ENCODE measurements at regions not wholly inside any gene's neighbourhood (a gene's known extent, or its start where the extent isn't known, plus 50 kb on each side); places are given as distances from the start of the nearest gene placed in this dataset.
A peak's percentile ranks its signal among the peaks of the same experiment; 100 is the strongest.
"Not testable (repeated sequence)": the region's sequence is repeated elsewhere in the genome, so short reads cannot be mapped to it uniquely, and the experiment has no call there.

GRCh38 chr18:54433368-54433767, 75.7 kb downstream of the C18orf54 start:
- no peak for DNase-seq (ENCODE audit: extremely low read depth in 1 of 2, low read depth in 1 of 2)

GRCh38 chr18:54433857-54434256, 76.2 kb downstream of the C18orf54 start:
- DNase-seq (ENCODE audit: extremely low read depth in 1 of 2, low read depth in 1 of 2), result no peak

- no peak for DNase-seq (ENCODE audit: extremely low read depth in 1 of 2, low read depth in 1 of 2)
Measured at GRCh38 chr18:54434453-54434852, 76.7 kb downstream of the C18orf54 start.

GRCh38 chr18:54436501-54436900, 78.8 kb downstream of the C18orf54 start:
- DNase-seq (ENCODE audit: extremely low read depth in 1 of 2, low read depth in 1 of 2), result no peak

- DNase-seq (ENCODE audit: extremely low read depth in 1 of 2, low read depth in 1 of 2), result no peak
Measured at GRCh38 chr18:54440292-54440691, 82.6 kb downstream of the C18orf54 start.

- peak in 1 of 2 donors; percentile 2 for DNase-seq (ENCODE audit: extremely low read depth in 1 of 2, low read depth in 1 of 2)
Measured at GRCh38 chr18:54444319-54444914, 86.7 kb downstream of the C18orf54 start.

GRCh38 chr18:54453996-54454395, 96.3 kb downstream of the C18orf54 start:
- no peak for DNase-seq (ENCODE audit: extremely low read depth in 1 of 2, low read depth in 1 of 2)

GRCh38 chr18:54465502-54465901, 107.8 kb downstream of the C18orf54 start:
- no peak for DNase-seq (ENCODE audit: extremely low read depth in 1 of 2, low read depth in 1 of 2)

- no peak for DNase-seq (ENCODE audit: extremely low read depth in 1 of 2, low read depth in 1 of 2)
Measured at GRCh38 chr18:54466248-54467005, 108.7 kb downstream of the C18orf54 start.

- no peak for DNase-seq (ENCODE audit: extremely low read depth in 1 of 2, low read depth in 1 of 2)
Measured at GRCh38 chr18:54479365-54479764, 111.7 kb upstream of the DYNAP start.

GRCh38 chr18:54480616-54481015, 110.4 kb upstream of the DYNAP start:
- no peak for DNase-seq (ENCODE audit: extremely low read depth in 1 of 2, low read depth in 1 of 2)

- DNase-seq (ENCODE audit: extremely low read depth in 1 of 2, low read depth in 1 of 2), result not testable (repeated sequence)
Measured at GRCh38 chr18:54502451-54502850, 88.6 kb upstream of the DYNAP start.

GRCh38 chr18:54503131-54503894, 87.7 kb upstream of the DYNAP start:
- DNase-seq (ENCODE audit: extremely low read depth in 1 of 2, low read depth in 1 of 2), result no peak

GRCh38 chr18:54506516-54507261, 84.4 kb upstream of the DYNAP start:
- no peak for DNase-seq (ENCODE audit: extremely low read depth in 1 of 2, low read depth in 1 of 2)

GRCh38 chr18:54509793-54510192, 81.3 kb upstream of the DYNAP start:
- no peak for DNase-seq (ENCODE audit: extremely low read depth in 1 of 2, low read depth in 1 of 2)

- no peak for DNase-seq (ENCODE audit: extremely low read depth in 1 of 2, low read depth in 1 of 2)
Measured at GRCh38 chr18:54515149-54515548, 75.9 kb upstream of the DYNAP start.

GRCh38 chr18:54517521-54517920, 73.5 kb upstream of the DYNAP start:
- no peak for DNase-seq (ENCODE audit: extremely low read depth in 1 of 2, low read depth in 1 of 2)

- DNase-seq (ENCODE audit: extremely low read depth in 1 of 2, low read depth in 1 of 2), result no peak
Measured at GRCh38 chr18:54521846-54522245, 69.2 kb upstream of the DYNAP start.

GRCh38 chr18:54528942-54529376, 62.1 kb upstream of the DYNAP start:
- no peak for DNase-seq (ENCODE audit: extremely low read depth in 1 of 2, low read depth in 1 of 2)

GRCh38 chr18:54529444-54529843, 61.6 kb upstream of the DYNAP start:
- DNase-seq (ENCODE audit: extremely low read depth in 1 of 2, low read depth in 1 of 2), result no peak

GRCh38 chr18:54530285-54530684, 60.8 kb upstream of the DYNAP start:
- no peak for DNase-seq (ENCODE audit: extremely low read depth in 1 of 2, low read depth in 1 of 2)
